SK-N-MC (cell line): ENCODE measurements at regions not wholly inside any gene's neighbourhood (a gene's known extent, or its start where the extent isn't known, plus 50 kb on each side); places are given as distances from the start of the nearest gene placed in this dataset.

Source experiments
- EZH2 ChIP-seq: fragments of 200-600 bp; sonication (generic); IDR thresholded peaks from one replicate; pipeline ENCODE4 v1.6.1; 2017; ENCODE audit warnings: antibody characterized with exemption
- POLR2AphosphoS5 ChIP-seq: IDR thresholded peaks from 2 replicates; pipeline ENCODE4 v1.6.1; 2012; ENCODE audit warnings: mild to moderate bottlenecking, low read depth, low read length, borderline replicate concordance

- TF ChIP-seq POLR2AphosphoS5 (no peak), EZH2 (no peak)
These were observed 299.6 kb downstream of the FGF10 start for GRCh38 chr5:44089424-44090144.
